BLaER1 (cell line): ENCODE measurements at regions not wholly inside any gene's neighbourhood (a gene's known extent, or its start where the extent isn't known, plus 50 kb on each side); places are given as distances from the start of the nearest gene placed in this dataset.
"Not testable (repeated sequence)": the region's sequence is repeated elsewhere in the genome, so short reads cannot be mapped to it uniquely, and the experiment has no call there.

ENCODE experiments used
- H3K27ac ChIP-seq: shearing (Covaris generic); formaldehyde crosslinking; 2 replicates; pipeline ENCODE4 v1.8.1; 2022
- H3K27me3 ChIP-seq: shearing (Covaris generic); formaldehyde crosslinking; 2 replicates; pipeline ENCODE4 v1.8.1; 2022
- H3K36me3 ChIP-seq: shearing (Covaris generic); formaldehyde crosslinking; 2 replicates; pipeline ENCODE4 v1.8.1; 2022
- H3K4me1 ChIP-seq: shearing (Covaris generic); formaldehyde crosslinking; 2 replicates; pipeline ENCODE4 v1.8.1; 2022
- H3K4me2 ChIP-seq: shearing (Covaris generic); formaldehyde crosslinking; 2 replicates; pipeline ENCODE4 v1.8.1; 2022
- H3K4me3 ChIP-seq: shearing (Covaris generic); formaldehyde crosslinking; 2 replicates; pipeline ENCODE4 v1.8.1; 2022
- H3K9ac ChIP-seq: shearing (Covaris generic); formaldehyde crosslinking; 2 replicates; pipeline ENCODE4 v1.8.1; 2022
- H3K9me3 ChIP-seq: shearing (Covaris generic); formaldehyde crosslinking; 2 replicates; pipeline ENCODE4 v1.8.1; 2022
- H4K20me1 ChIP-seq: shearing (Covaris generic); formaldehyde crosslinking; 2 replicates; pipeline ENCODE4 v1.8.1; 2022
- Cebpa-rat ChIP-seq: shearing (Covaris generic); IDR thresholded peaks from 2 replicates; pipeline ENCODE4 v1.8.1; 2022

- H3K27ac ChIP-seq, result no peak overlapping the region
- H3K4me2 ChIP-seq, result no peak overlapping the region
- no peaks in the 10 kb centered on the region for H3K9me3 ChIP-seq
- TF ChIP-seq Cebpa-rat, result no peak
- no peaks in the 10 kb centered on the region for H3K36me3 ChIP-seq
- H3K4me3 ChIP-seq, result no peak overlapping the region
- no peaks in the 10 kb centered on the region for H3K27me3 ChIP-seq
- no peaks in the 10 kb centered on the region for H3K4me1 ChIP-seq
- H3K9ac ChIP-seq, result no peak overlapping the region
- no peaks in the 10 kb centered on the region for H4K20me1 ChIP-seq
Measured at GRCh38 chr1:173341307-173341706, 134.2 kb upstream of the TNFSF4 start.

GRCh38 chr1:173341971-173342370, 134.8 kb upstream of the TNFSF4 start:
- H3K27me3 ChIP-seq, result no peaks in the 10 kb centered on the region
- H3K9me3 ChIP-seq, result no peaks in the 10 kb centered on the region
- H3K4me2 ChIP-seq, result no peak overlapping the region
- H3K9ac ChIP-seq, result no peak overlapping the region
- H3K27ac ChIP-seq, result no peak overlapping the region
- no peaks in the 10 kb centered on the region for H3K36me3 ChIP-seq
- TF ChIP-seq Cebpa-rat, result no peak
- H3K4me1 ChIP-seq, result no peaks in the 10 kb centered on the region
- no peak overlapping the region for H3K4me3 ChIP-seq
- no peaks in the 10 kb centered on the region for H4K20me1 ChIP-seq

GRCh38 chr1:173342736-173343135, 134.4 kb upstream of the PRDX6 start:
- Histone ChIP-seq H3K9me3 (no peaks in the 10 kb centered on the region), H3K4me1 (no peaks in the 10 kb centered on the region), H3K27ac (no peak overlapping the region), H4K20me1 (no peaks in the 10 kb centered on the region), H3K9ac (no peak overlapping the region), H3K4me3 (no peak overlapping the region), H3K4me2 (no peak overlapping the region), H3K27me3 (no peaks in the 10 kb centered on the region), H3K36me3 (no peaks in the 10 kb centered on the region)
- TF ChIP-seq Cebpa-rat, result no peak

GRCh38 chr1:173344034-173344743, 132.9 kb upstream of the PRDX6 start:
- TF ChIP-seq Cebpa-rat, result no peak
- no peak overlapping the region for H3K27ac ChIP-seq
- no peaks in the 10 kb centered on the region for H3K36me3 ChIP-seq
- no peak overlapping the region for H3K4me2 ChIP-seq
- H3K4me3 ChIP-seq, result no peak overlapping the region
- H3K9me3 ChIP-seq, result no peaks in the 10 kb centered on the region
- H4K20me1 ChIP-seq, result no peaks in the 10 kb centered on the region
- no peaks in the 10 kb centered on the region for H3K4me1 ChIP-seq
- H3K27me3 ChIP-seq, result no peaks in the 10 kb centered on the region
- H3K9ac ChIP-seq, result no peak overlapping the region

- H3K9ac ChIP-seq, result no peak overlapping the region
- H3K27ac ChIP-seq, result no peak overlapping the region
- H3K4me1 ChIP-seq, result no peaks in the 10 kb centered on the region
- H3K9me3 ChIP-seq, result peaks cover 16% of the 10 kb centered on the region
- no peak overlapping the region for H3K4me2 ChIP-seq
- H3K4me3 ChIP-seq, result no peak overlapping the region
- no peaks in the 10 kb centered on the region for H3K27me3 ChIP-seq
- H4K20me1 ChIP-seq, result no peaks in the 10 kb centered on the region
- TF ChIP-seq Cebpa-rat, result no peak
- H3K36me3 ChIP-seq, result no peaks in the 10 kb centered on the region
Measured at GRCh38 chr1:173347282-173347818, 129.8 kb upstream of the PRDX6 start.

GRCh38 chr1:173352635-173353034, 124.5 kb upstream of the PRDX6 start:
- not testable (repeated sequence) for H3K4me2 ChIP-seq, H3K27me3 ChIP-seq, H3K4me3 ChIP-seq, H3K27ac ChIP-seq, H4K20me1 ChIP-seq, H3K4me1 ChIP-seq, H3K9ac ChIP-seq, H3K36me3 ChIP-seq
- H3K9me3 ChIP-seq, result peaks cover 28% of the 10 kb centered on the region

GRCh38 chr1:173353350-173353749, 123.8 kb upstream of the PRDX6 start:
- Histone ChIP-seq H4K20me1 (no peaks in the 10 kb centered on the region), H3K27me3 (no peaks in the 10 kb centered on the region), H3K4me1 (no peaks in the 10 kb centered on the region), H3K9me3 (peaks cover 28% of the 10 kb centered on the region), H3K36me3 (no peaks in the 10 kb centered on the region), H3K4me3 (no peak overlapping the region), H3K27ac (no peak overlapping the region), H3K9ac (no peak overlapping the region), H3K4me2 (no peak overlapping the region)
- TF ChIP-seq Cebpa-rat, result no peak

GRCh38 chr1:173354937-173355280, 122.2 kb upstream of the PRDX6 start:
- Histone ChIP-seq H3K27ac (no peak overlapping the region), H3K4me1 (no peaks in the 10 kb centered on the region), H3K4me3 (no peak overlapping the region), H3K9me3 (peaks cover 28% of the 10 kb centered on the region), H3K4me2 (no peak overlapping the region), H4K20me1 (no peaks in the 10 kb centered on the region), H3K27me3 (no peaks in the 10 kb centered on the region), H3K36me3 (no peaks in the 10 kb centered on the region), H3K9ac (no peak overlapping the region)
- TF ChIP-seq Cebpa-rat, result no peak

- H3K4me2 ChIP-seq, result no peak overlapping the region
Measured at GRCh38 chr1:173355281-173356031, 121.7 kb upstream of the PRDX6 start.

GRCh38 chr1:173356191-173356762, 120.9 kb upstream of the PRDX6 start:
- Histone ChIP-seq H3K9me3 (peaks cover 22% of the 10 kb centered on the region), H3K27ac (no peak overlapping the region), H3K36me3 (no peaks in the 10 kb centered on the region), H3K4me3 (no peak overlapping the region), H3K4me1 (no peaks in the 10 kb centered on the region), H3K4me2 (no peak overlapping the region), H3K27me3 (no peaks in the 10 kb centered on the region), H3K9ac (no peak overlapping the region), H4K20me1 (no peaks in the 10 kb centered on the region)
- no peak for TF ChIP-seq Cebpa-rat

More at GRCh38 chr1:173355281-173356031, 121.7 kb upstream of the PRDX6 start:
- no peaks in the 10 kb centered on the region for H4K20me1 ChIP-seq
- no peak for TF ChIP-seq Cebpa-rat
- no peak overlapping the region for H3K27ac ChIP-seq
- H3K9ac ChIP-seq, result no peak overlapping the region
- no peaks in the 10 kb centered on the region for H3K36me3 ChIP-seq
- no peaks in the 10 kb centered on the region for H3K27me3 ChIP-seq
- no peak overlapping the region for H3K4me3 ChIP-seq
- H3K9me3 ChIP-seq, result peaks cover 28% of the 10 kb centered on the region
- H3K4me1 ChIP-seq, result no peaks in the 10 kb centered on the region
